ENCODE measurements at regions not wholly inside any gene's neighbourhood (a gene's known extent, or its start where the extent isn't known, plus 50 kb on each side); places are given as distances from the start of the nearest gene placed in this dataset.

- DNase-seq (ENCODE audit: low read depth), result peak; percentile 87
These were observed 534.2 kb downstream of the LRFN5 start for GRCh38 chr14:42140831-42141279.

DNA sequence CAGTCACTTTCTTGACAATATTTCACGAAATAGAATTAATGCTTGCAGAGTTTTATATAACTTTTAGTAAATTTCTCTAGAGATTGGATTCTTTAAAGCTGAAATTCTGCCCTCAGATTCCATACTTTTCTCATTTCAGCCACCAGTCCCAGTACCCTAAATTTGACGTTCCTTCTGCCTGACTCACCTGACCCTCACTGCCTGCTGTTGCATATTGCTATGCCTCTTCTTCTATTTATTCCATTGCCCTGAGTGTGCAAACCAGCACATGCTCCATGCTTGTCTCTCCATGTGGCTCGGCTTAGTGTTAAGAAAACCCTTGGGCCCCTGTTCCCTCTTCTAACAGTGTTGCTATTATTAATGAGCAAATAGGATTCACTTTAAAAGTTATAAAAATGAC is 533.3 kb downstream of the LRFN5 start:
- peak; percentile 76 for DNase-seq (ENCODE audit: low read depth)

DNA sequence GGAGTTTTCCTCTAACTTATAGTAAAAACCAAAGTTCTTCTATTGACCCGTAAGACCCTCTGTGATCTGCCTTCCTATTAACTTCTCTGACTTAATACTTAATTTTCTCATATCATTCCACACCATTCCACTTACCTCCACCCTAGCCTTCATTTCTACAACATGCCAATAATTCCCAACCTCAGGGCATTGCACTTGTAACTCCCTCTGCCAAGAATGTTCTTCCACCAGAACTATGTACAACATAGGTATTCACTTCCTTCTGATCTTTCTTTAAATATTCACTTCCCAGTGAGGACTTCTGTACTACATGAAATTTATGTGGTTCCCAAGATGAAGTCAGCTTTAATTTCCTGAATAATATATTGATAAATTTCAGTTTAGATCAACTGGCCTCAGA is 531.7 kb downstream of the LRFN5 start:
- no peak for DNase-seq (ENCODE audit: low read depth)

DNA sequence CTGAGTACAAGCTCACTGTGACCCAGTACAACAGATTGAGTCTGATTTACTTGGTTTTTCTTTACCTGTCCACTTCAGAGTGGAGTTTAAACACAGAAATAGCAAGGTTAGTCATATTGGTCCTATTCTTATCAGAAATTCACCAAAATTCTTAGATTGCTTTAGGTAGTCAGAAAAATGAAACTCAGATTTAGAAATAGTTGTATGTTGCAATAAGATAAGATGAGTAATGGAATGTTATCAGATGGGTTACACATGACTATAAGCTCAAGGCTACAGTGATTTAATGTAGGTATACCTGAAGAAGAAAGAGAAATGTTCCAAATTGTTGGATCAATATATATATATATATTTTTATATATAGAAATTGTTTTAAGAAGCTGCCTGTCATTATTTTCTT is 524.1 kb downstream of the LRFN5 start:
- no peak for DNase-seq (ENCODE audit: low read depth)

DNA sequence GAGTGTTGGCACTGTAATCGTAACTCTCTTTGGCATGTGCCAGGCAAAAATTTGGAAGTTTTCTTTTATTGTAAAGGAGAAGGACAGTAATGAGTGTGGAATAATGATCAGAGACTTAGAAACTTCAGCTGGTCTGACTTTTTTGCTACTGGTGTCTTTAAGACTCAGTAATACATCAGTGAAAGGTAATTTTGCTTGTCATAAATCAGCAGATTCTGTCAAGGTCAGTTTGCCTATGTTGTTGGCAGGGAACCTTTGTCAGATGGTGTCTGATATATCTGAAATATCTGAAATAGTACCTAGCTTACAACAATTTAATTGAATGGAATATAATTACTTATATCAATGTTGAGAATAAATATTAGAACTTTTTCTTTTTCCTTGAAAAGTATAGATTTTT is 516.9 kb downstream of the LRFN5 start:
- no peak for DNase-seq (ENCODE audit: low read depth)

DNA sequence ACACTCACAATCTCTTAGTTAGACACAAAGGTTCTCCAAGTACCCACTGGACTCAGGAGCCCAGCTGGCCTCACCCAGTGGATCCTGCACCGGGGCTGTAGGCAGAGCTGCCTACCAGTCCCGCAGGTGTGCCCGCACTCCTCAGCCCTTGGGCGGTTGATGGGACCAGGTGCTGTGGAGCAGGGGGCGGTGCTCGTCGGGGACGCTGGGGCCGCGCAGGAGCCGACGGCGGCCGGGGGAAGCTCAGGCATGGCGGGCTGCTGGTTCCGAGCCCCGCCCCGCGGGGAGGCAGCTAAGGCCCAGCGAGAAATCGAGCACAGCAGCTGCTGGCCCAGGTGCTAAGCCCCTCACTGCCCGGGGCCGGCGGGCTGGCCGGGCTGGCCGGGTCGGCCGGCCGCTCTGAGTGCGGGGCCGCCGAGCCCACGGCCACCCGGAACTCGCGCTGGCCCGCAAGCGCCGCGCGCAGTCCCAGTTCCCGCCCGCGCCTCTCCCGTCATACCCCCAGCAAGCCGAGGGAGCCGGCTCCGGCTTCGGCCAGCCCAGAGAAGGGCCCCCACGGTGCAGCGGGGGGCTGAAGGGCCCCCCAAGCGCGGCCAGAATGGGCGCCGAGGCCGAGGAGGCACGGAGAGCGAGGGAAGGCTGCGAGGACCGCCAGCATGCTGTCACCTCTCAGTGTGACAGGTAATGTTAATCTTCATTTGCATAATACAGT is 506.8 kb downstream of the LRFN5 start:
- peak; percentile 64 for DNase-seq (ENCODE audit: low read depth)

GRCh38 chr14:42112108-42112507 is 505.4 kb downstream of the LRFN5 start:
- peak; percentile 26 for DNase-seq (ENCODE audit: low read depth)

- DNase-seq (ENCODE audit: low read depth), result no peak
These were observed 504.7 kb downstream of the LRFN5 start for GRCh38 chr14:42111355-42111754.

DNA sequence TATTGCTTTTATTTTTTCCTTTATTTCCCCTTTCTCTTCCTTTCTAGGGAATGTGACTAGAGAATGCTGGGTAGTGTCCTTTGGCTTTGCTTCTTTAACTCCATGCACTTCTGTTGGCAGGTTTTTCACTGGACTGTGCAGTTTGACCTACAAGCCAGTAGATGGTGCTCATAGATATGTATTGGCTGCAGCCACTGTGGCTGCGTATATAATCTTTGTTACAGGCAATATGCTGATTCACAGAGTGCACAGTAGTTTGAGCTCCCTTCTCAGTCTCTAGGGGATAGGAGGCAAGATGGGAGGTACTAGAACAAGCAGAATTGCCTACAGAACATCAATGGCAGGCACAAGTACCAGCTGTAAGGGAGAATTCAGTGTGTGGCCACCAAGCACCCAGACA is 503.5 kb downstream of the LRFN5 start:
- DNase-seq (ENCODE audit: low read depth), result peak; percentile 52

- DNase-seq (ENCODE audit: low read depth), result no peak
These were observed 488.5 kb downstream of the LRFN5 start for GRCh38 chr14:42095155-42095554.

DNA sequence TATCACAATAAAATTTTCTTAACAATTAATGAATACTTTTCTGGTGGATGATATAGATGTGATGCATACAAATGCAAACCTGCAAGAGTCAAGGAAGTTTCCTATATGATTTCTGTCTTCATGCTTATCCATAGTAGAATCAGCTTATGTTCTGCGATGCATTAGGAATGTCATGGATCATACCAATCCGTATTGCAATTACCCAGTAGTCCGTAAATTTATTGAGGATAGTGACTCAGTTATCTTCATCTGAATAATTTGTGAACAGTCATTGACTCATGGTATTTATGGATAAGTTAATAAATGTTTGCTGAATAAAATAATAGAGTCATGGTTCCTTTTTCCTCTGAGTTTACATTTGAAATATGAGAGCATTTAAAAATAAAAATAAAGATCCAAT is 483.4 kb downstream of the LRFN5 start:
- DNase-seq (ENCODE audit: low read depth), result no peak

- no peak for DNase-seq (ENCODE audit: low read depth)
These were observed 473.2 kb downstream of the LRFN5 start for GRCh38 chr14:42079911-42080310.

DNA sequence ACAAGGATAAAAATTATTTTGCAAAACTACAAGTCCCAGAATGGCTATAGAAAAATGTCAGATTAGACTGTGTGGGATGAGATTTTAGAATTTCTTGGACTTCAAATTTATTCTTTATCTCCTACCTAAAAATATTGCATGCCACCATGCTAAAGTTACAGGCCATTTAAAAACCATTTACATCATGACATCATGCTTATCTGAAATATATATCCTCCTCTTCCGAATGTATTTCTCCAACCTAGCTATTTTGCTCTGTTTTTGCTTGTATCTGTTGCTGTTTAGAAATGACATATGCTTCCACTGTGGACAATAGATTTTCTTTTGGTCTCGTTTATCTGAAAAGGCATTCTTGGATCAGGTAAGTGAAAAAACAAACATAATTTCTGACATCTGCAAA is 471.7 kb downstream of the LRFN5 start:
- DNase-seq (ENCODE audit: low read depth), result no peak

DNA sequence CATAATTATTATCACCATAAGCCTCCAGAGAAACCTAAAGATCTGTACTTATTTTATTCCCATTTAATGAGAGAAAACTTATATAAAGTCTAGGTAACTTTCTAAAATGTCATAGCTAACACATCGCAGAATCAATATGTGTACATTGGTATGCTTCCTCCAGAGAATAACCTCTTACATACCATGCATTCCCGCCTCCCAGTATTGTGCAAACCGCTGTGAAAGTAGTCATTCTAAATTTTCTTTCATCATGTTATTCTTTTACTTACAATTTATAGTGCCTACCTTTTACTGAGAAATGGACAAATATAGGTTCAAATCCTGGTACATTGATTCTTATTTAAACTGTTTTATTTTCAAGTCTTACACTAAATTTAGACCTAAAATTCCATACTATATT is 463.4 kb downstream of the LRFN5 start:
- DNase-seq (ENCODE audit: low read depth), result no peak

DNA sequence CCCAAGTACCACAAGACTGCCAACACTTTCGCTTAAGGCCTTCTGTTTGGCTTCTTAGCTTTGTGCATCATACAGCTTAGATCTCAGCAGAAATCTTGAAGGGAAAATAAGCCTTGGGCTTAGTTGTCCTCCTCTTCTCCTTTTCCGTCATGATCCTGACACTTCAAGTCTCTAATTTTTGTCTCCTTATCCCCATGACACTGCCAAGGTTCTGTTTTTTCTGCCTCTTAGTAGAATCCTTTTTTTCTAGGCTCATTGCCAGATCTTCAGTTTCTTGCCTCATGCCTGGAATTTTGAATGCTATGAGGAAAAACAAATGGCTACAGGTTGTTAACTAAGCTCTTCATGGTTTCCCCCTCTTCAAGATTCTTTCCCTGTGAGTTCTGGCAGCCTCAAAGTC is 450.4 kb downstream of the LRFN5 start:
- no peak for DNase-seq (ENCODE audit: low read depth)

DNA sequence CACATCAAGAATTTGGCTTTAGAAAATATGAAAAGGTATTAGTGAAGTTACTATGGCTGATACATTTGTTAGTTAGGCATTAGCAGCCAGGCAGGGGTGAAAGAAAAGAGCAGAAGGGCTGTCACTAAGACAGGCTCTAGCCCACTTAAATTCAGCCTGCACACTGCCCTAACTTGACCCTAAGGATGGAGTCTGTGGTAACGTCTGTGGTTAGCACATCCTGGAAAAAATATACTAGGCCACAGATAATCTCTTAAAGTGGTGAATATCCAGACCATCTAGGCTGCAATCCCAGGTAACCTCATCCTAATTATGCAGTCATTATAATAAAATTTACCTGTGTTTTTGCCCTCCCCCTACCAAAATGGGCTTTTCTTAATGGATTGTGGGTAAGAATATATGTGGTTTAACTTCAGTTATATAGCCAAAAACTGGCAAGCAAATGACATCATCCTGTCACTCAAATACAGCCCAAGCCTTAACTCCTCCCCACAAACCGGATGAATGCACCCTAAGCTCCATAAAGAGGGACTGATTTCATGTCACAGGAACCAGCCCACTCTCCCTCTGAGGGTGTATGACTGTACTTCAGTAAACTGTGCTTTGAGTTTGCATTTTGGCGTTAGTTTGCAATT is 440.9 kb downstream of the LRFN5 start:
- peak; percentile 65 for DNase-seq (ENCODE audit: low read depth)

GRCh38 chr14:42045383-42045782 is 438.7 kb downstream of the LRFN5 start:
- no peak for DNase-seq (ENCODE audit: low read depth)

- no peak for DNase-seq (ENCODE audit: low read depth)
These were observed 421.9 kb downstream of the LRFN5 start for GRCh38 chr14:42028607-42029006.

- peak; percentile 14 for DNase-seq (ENCODE audit: low read depth)
These were observed 420.6 kb downstream of the LRFN5 start for GRCh38 chr14:42027271-42027670.

DNA sequence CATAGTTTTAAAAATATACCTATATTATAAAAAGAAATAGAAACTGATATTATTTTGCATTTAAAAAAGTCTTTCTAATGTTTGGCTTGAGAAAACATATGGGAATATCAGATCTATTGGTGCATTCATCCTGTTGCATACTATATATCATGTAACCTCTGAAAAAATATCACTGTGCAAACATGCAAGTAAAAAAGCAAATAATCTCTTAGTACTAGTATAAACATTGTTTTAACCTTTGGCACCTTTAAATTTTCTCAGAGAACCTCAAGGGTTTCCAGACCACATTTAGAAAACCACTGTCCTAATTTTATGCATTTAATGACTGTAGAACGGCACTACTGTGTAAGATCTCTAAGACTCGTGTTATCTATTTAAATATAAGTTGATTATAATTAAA is 416.8 kb downstream of the LRFN5 start:
- no peak for DNase-seq (ENCODE audit: low read depth)

DNA sequence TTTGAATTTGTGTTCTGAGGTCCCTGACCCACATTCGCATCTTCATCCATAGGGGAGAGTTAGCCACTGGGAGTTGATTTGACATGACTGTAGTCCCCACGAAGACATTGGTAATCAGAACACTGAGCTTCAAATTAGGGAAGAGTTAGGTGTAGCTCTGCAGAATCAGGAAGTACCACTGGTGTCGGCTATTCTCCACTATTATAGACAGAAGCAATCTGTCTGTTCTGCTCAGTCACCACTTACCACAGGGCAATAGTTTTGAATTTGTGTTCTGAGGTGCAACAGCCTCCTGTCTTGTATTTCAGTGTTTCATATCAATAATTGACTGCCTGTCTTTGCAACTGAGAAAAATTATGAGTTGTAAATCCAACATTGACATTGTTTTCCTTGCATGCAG is 407.6 kb downstream of the LRFN5 start:
- DNase-seq (ENCODE audit: low read depth), result no peak

GRCh38 chr14:42013559-42013958 is 406.9 kb downstream of the LRFN5 start:
- peak; percentile 8 for DNase-seq (ENCODE audit: low read depth)

GRCh38 chr14:42013153-42013552 is 406.5 kb downstream of the LRFN5 start:
- no peak for DNase-seq (ENCODE audit: low read depth)

GRCh38 chr14:42011221-42011620 is 404.5 kb downstream of the LRFN5 start:
- no peak for DNase-seq (ENCODE audit: low read depth)
